Cardiac septum (tissue), 1 donor: ENCODE measurements at regions not wholly inside any gene's neighbourhood (a gene's known extent, or its start where the extent isn't known, plus 50 kb on each side); places are given as distances from the start of the nearest gene placed in this dataset.

ENCODE experiments used
- DNase-seq: peaks from one replicate; pipeline ENCODE4 v3.0.0-alpha.2; 2020; ENCODE audit warnings: low spot score
- intact Hi-C: fragments of 100-400 bp; cut with DNase I; formaldehyde crosslinking; loops from one replicate; pipeline ENCODE4 v1.14.0; 2022
- donor health status: DM: no; HTN: no; CAD: no.

GRCh38 chr3:178459038-178459410 is 77.2 kb upstream of the KCNMB2 start:
- intact Hi-C loops, result loop anchor here (5.0 kb wide), 2 partner anchors 203 to 218 kb away; no protein-coding TSS in a partner anchor

GRCh38 chr3:178465260-178466180 is 70.7 kb upstream of the KCNMB2 start:
- intact Hi-C loops, result no loop called here
- DNase-seq, result no peak

More at GRCh38 chr3:178459038-178459410, 77.2 kb upstream of the KCNMB2 start:
- DNase-seq, result no peak

GRCh38 chr3:178472941-178473340 is 63.3 kb upstream of the KCNMB2 start:
- intact Hi-C loops, result no loop called here
- DNase-seq, result no peak

- DNase-seq, result no peak
- intact Hi-C loops, result no loop called here
Measured at GRCh38 chr3:178474526-178474925, 61.7 kb upstream of the KCNMB2 start.

- no peak for DNase-seq
- intact Hi-C loops, result no loop called here
Measured at GRCh38 chr3:178475062-178475461, 61.2 kb upstream of the KCNMB2 start.

GRCh38 chr3:178476886-178477285 is 59.4 kb upstream of the KCNMB2 start:
- no peak for DNase-seq
- intact Hi-C loops, result no loop called here

GRCh38 chr3:178479446-178479845 is 56.8 kb upstream of the KCNMB2 start:
- intact Hi-C loops, result no loop called here
- no peak for DNase-seq

- no peak for DNase-seq
- intact Hi-C loops, result no loop called here
Measured at GRCh38 chr3:178479860-178480259, 56.4 kb upstream of the KCNMB2 start.

- intact Hi-C loops, result no loop called here
Measured at GRCh38 chr3:178480274-178480673, 56.0 kb upstream of the KCNMB2 start.

GRCh38 chr3:178480795-178481194 is 55.4 kb upstream of the KCNMB2 start:
- intact Hi-C loops, result no loop called here
- no peak for DNase-seq

More at GRCh38 chr3:178480274-178480673, 56.0 kb upstream of the KCNMB2 start:
- no peak for DNase-seq

- intact Hi-C loops, result no loop called here
Measured at GRCh38 chr3:178482981-178483380, 53.3 kb upstream of the KCNMB2 start.

GRCh38 chr3:178483704-178484103 is 52.5 kb upstream of the KCNMB2 start:
- intact Hi-C loops, result no loop called here
- DNase-seq, result no peak

More at GRCh38 chr3:178482981-178483380, 53.3 kb upstream of the KCNMB2 start:
- DNase-seq, result no peak

- DNase-seq, result no peak
- intact Hi-C loops, result no loop called here
Measured at GRCh38 chr3:178485756-178486155, 50.5 kb upstream of the KCNMB2 start.
